Neural cell (in vitro differentiated cells): ENCODE measurements at regions not wholly inside any gene's neighbourhood (a gene's known extent, or its start where the extent isn't known, plus 50 kb on each side); places are given as distances from the start of the nearest gene placed in this dataset.

Source experiments
- H2AFZ ChIP-seq: fragments of 200-600, 300-800 bp; sonication (generic), shearing (Covaris generic); 2 replicates; pipeline ENCODE4 v1.6.0; 2014; ENCODE audit warnings: low read depth, mild to moderate bottlenecking, antibody characterized with exemption, low read length, moderate library complexity
- H3F3A ChIP-seq: fragments of 200-600 bp; shearing (Covaris generic); 2 replicates; pipeline ENCODE4 v1.6.1; 2016; ENCODE audit warnings: mild to moderate bottlenecking, moderate library complexity, mixed read lengths, antibody characterized with exemption, low read length; ENCODE audit not compliant: insufficient read depth, poor library complexity, severe bottlenecking
- H3K27ac ChIP-seq: fragments of 200-600, 300-800 bp; sonication (generic), shearing (Covaris generic); 2 replicates; pipeline ENCODE4 v1.5.1; 2014; ENCODE audit warnings: mild to moderate bottlenecking, low read length, moderate library complexity
- H3K27me3 ChIP-seq: fragments of 300-800, 200-600 bp; sonication (generic), shearing (Covaris generic); 2 replicates; pipeline ENCODE4 v1.6.0; 2014; ENCODE audit warnings: mild to moderate bottlenecking, low read depth, low read length, moderate library complexity; ENCODE audit not compliant: insufficient read depth
- H3K36me3 ChIP-seq: fragments of 300-800, 200-600 bp; sonication (generic), shearing (Covaris generic); 2 replicates; pipeline ENCODE4 v1.5.1; 2014; ENCODE audit warnings: mild to moderate bottlenecking, antibody characterized with exemption, low read length, moderate library complexity; ENCODE audit not compliant: insufficient read depth
- H3K4me2 ChIP-seq: fragments of 300-800, 200-600 bp; sonication (generic), shearing (Covaris generic); 2 replicates; pipeline ENCODE4 v1.6.0; 2014; ENCODE audit warnings: mild to moderate bottlenecking, low read length
- H3K4me3 ChIP-seq: fragments of 300-800, 200-600 bp; sonication (generic), shearing (Covaris generic); 2 replicates; pipeline ENCODE4 v1.5.1; 2014; ENCODE audit warnings: mild to moderate bottlenecking, low read length, moderate library complexity
- H3K79me2 ChIP-seq: fragments of 200-600 bp; shearing (Covaris generic); replicated peaks from 2 replicates; pipeline ENCODE4 v1.6.0; 2014; ENCODE audit warnings: mild to moderate bottlenecking, low read length, moderate library complexity; ENCODE audit not compliant: insufficient read depth
- H3K9ac ChIP-seq: fragments of 300-800, 200-600 bp; sonication (generic), shearing (Covaris generic); 2 replicates; pipeline ENCODE4 v1.6.1; 2016; ENCODE audit warnings: mild to moderate bottlenecking, low read length, mixed read lengths
- H3K9me2 ChIP-seq: fragments of 200-600 bp; shearing (Covaris generic); 2 replicates; pipeline ENCODE4 v1.6.1; 2016; ENCODE audit warnings: mild to moderate bottlenecking, low read length, mixed read lengths; ENCODE audit not compliant: insufficient read depth
- H3K9me3 ChIP-seq: fragments of 200-600, 300-800 bp; sonication (generic), shearing (Covaris generic); 2 replicates; pipeline ENCODE4 v1.6.1; 2016; ENCODE audit warnings: mild to moderate bottlenecking, mixed run types, low read length, moderate library complexity, mixed read lengths
- H4K20me1 ChIP-seq: fragments of 200-600 bp; shearing (Covaris generic); 2 replicates; pipeline ENCODE4 v1.6.1; 2016; ENCODE audit warnings: mild to moderate bottlenecking, mixed run types; ENCODE audit not compliant: insufficient read depth
- CTCF ChIP-seq: fragments of 450-650 bp; IDR thresholded peaks from 2 replicates; pipeline ENCODE4 v1.5.1; 2014; ENCODE audit warnings: antibody characterized with exemption, mild to moderate bottlenecking, moderate library complexity; ENCODE audit not compliant: poor library complexity, severe bottlenecking
- EP300 ChIP-seq: fragments of 450-650 bp; conservative IDR thresholded peaks from 2 replicates; pipeline ENCODE4 v1.6.1; 2014; ENCODE audit warnings: antibody characterized with exemption, mild to moderate bottlenecking, moderate library complexity; ENCODE audit not compliant: poor library complexity, severe bottlenecking
- EZH2 ChIP-seq: fragments of 200-600, 300-800 bp; shearing (Covaris generic), sonication (generic); IDR thresholded peaks from 2 replicates; pipeline ENCODE4 v1.6.1; 2014; ENCODE audit warnings: antibody characterized with exemption, low read length, borderline replicate concordance, mild to moderate bottlenecking; ENCODE audit not compliant: insufficient read depth, poor library complexity, severe bottlenecking
- MXI1 ChIP-seq: fragments of 450-650 bp; conservative IDR thresholded peaks from 2 replicates; pipeline ENCODE4 v1.6.1; 2014; ENCODE audit warnings: antibody characterized with exemption, mild to moderate bottlenecking; ENCODE audit not compliant: poor library complexity, severe bottlenecking
- POLR2AphosphoS5 ChIP-seq: IDR thresholded peaks from 2 replicates; pipeline ENCODE4 v1.6.1; 2012
- RAD21 ChIP-seq: fragments of 450-650 bp; conservative IDR thresholded peaks from 2 replicates; pipeline ENCODE4 v1.6.1; 2014; ENCODE audit warnings: antibody characterized with exemption, mild to moderate bottlenecking, moderate library complexity
- REST ChIP-seq: IDR thresholded peaks from 2 replicates; pipeline ENCODE4 v1.6.1; 2012; ENCODE audit warnings: borderline replicate concordance
- SMC3 ChIP-seq: fragments of 450-650 bp; conservative IDR thresholded peaks from 2 replicates; pipeline ENCODE4 v1.6.1; 2014; ENCODE audit warnings: antibody characterized with exemption, mild to moderate bottlenecking, moderate library complexity; ENCODE audit not compliant: poor library complexity
- TAF1 ChIP-seq: IDR thresholded peaks from 2 replicates; pipeline ENCODE4 v1.6.1; 2012; ENCODE audit warnings: low read depth

DNA sequence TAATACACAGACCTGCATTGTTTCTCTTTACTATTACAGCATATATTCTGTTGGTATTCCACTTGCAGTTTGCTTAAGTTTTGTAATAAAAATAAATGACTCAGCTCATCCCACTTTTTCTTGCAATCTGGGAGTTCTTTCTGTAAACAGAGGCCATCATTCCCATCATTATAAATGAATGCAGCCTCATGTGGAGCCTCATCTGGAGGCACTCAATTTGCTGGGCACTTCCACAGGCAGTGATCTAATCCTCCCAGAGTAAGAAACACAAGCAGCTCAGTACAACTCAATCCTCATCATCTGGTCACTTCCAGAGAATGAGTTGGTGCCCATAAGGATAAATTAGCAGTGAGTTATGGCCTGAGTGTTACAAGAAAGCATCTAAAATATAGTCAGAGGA, 2801.9 kb downstream of the PCDH9 start:
- H3K9me3 ChIP-seq, result no peaks in the 10 kb centered on the region
- H3K4me2 ChIP-seq, result no peak overlapping the region
- H3K27ac ChIP-seq, result no peak overlapping the region
- H2AFZ ChIP-seq, result no peak overlapping the region
- no peaks in the 10 kb centered on the region for H4K20me1 ChIP-seq
- H3F3A ChIP-seq, result no peaks in the 10 kb centered on the region
- no peak overlapping the region for H3K9ac ChIP-seq
- H3K9me2 ChIP-seq, result no peaks in the 10 kb centered on the region
- H3K79me2 ChIP-seq, result no peaks in the 10 kb centered on the region
- no peak overlapping the region for H3K4me3 ChIP-seq
- H3K27me3 ChIP-seq, result no peaks in the 10 kb centered on the region
- TF ChIP-seq POLR2AphosphoS5, result no peak
- TF ChIP-seq EP300, result no peak
- no peak for TF ChIP-seq CTCF
- no peak for TF ChIP-seq REST
- no peak for TF ChIP-seq EZH2
- TF ChIP-seq TAF1, result no peak
- TF ChIP-seq RAD21, result no peak
- no peak for TF ChIP-seq MXI1
- H3K36me3 ChIP-seq, result no peaks in the 10 kb centered on the region

GRCh38 chr13:64423467-64423866, 2806.7 kb downstream of the PCDH9 start:
- H3F3A ChIP-seq, result no peaks in the 10 kb centered on the region
- H3K36me3 ChIP-seq, result no peaks in the 10 kb centered on the region

More at GRCh38 chr13:64423467-64423866, 2806.7 kb downstream of the PCDH9 start:
- no peaks in the 10 kb centered on the region for H3K79me2 ChIP-seq
- no peak for TF ChIP-seq EZH2
- TF ChIP-seq RAD21, result no peak
- TF ChIP-seq REST, result no peak
- TF ChIP-seq POLR2AphosphoS5, result no peak
- no peak for TF ChIP-seq TAF1
- no peak for TF ChIP-seq CTCF
- no peak for TF ChIP-seq MXI1
- no peak for TF ChIP-seq SMC3
- TF ChIP-seq EP300, result no peak
- H2AFZ ChIP-seq, result no peak overlapping the region
- H3K4me3 ChIP-seq, result no peak overlapping the region
- H4K20me1 ChIP-seq, result no peaks in the 10 kb centered on the region
- H3K27ac ChIP-seq, result no peak overlapping the region
- H3K27me3 ChIP-seq, result no peaks in the 10 kb centered on the region
- no peak overlapping the region for H3K4me2 ChIP-seq
- no peaks in the 10 kb centered on the region for H3K9me2 ChIP-seq
- no peaks in the 10 kb centered on the region for H3K9me3 ChIP-seq
- H3K9ac ChIP-seq, result no peak overlapping the region
